ENCODE measurements at regions not wholly inside any gene's neighbourhood (a gene's known extent, or its start where the extent isn't known, plus 50 kb on each side); places are given as distances from the start of the nearest gene placed in this dataset.

GRCh38 chr1:58312461-58312860 is 234.1 kb downstream of the OMA1 start:
- DNase-seq (ENCODE audit: low read depth in 2 of 2) = no peak

GRCh38 chr1:58310881-58311280 is 235.6 kb downstream of the OMA1 start:
- DNase-seq (ENCODE audit: low read depth in 2 of 2) = no peak

- no peak for DNase-seq (ENCODE audit: low read depth in 2 of 2)
Measured at GRCh38 chr1:58310469-58310868, 236.1 kb downstream of the OMA1 start.

GRCh38 chr1:58308206-58308605 is 238.3 kb downstream of the OMA1 start:
- DNase-seq (ENCODE audit: low read depth in 2 of 2) = no peak

GRCh38 chr1:58307431-58307830 is 239.1 kb downstream of the OMA1 start:
- DNase-seq (ENCODE audit: low read depth in 2 of 2) = no peak

- DNase-seq (ENCODE audit: low read depth in 2 of 2) = no peak
Measured at GRCh38 chr1:58305622-58306021, 240.9 kb downstream of the OMA1 start.

GRCh38 chr1:58304346-58304975 is 242.1 kb downstream of the OMA1 start:
- DNase-seq (ENCODE audit: low read depth in 2 of 2) = no peak

GRCh38 chr1:58303841-58304240 is 242.7 kb downstream of the OMA1 start:
- DNase-seq (ENCODE audit: low read depth in 2 of 2) = no peak

- no peak for DNase-seq (ENCODE audit: low read depth in 2 of 2)
Measured at GRCh38 chr1:58293388-58293787, 253.1 kb downstream of the OMA1 start.

GRCh38 chr1:58290685-58291372 is 255.7 kb downstream of the OMA1 start:
- DNase-seq (ENCODE audit: low read depth in 2 of 2) = no peak

GRCh38 chr1:58288624-58289142 is 257.8 kb downstream of the OMA1 start:
- no peak for DNase-seq (ENCODE audit: low read depth in 2 of 2)

- DNase-seq (ENCODE audit: low read depth in 2 of 2) = no peak
Measured at GRCh38 chr1:58287894-58288623, 258.5 kb downstream of the OMA1 start.

- DNase-seq (ENCODE audit: low read depth in 2 of 2) = no peak
Measured at GRCh38 chr1:58284225-58284510, 262.4 kb downstream of the OMA1 start.

GRCh38 chr1:58283388-58284224 is 262.9 kb downstream of the OMA1 start:
- DNase-seq (ENCODE audit: low read depth in 2 of 2) = no peak

- DNase-seq (ENCODE audit: low read depth in 2 of 2) = no peak
Measured at GRCh38 chr1:58282623-58283387, 263.7 kb downstream of the OMA1 start.

- no peak for DNase-seq (ENCODE audit: low read depth in 2 of 2)
Measured at GRCh38 chr1:58266242-58266641, 280.3 kb downstream of the OMA1 start.

GRCh38 chr1:58264462-58264861 is 282.1 kb downstream of the OMA1 start:
- no peak for DNase-seq (ENCODE audit: low read depth in 2 of 2)

- DNase-seq (ENCODE audit: low read depth in 2 of 2) = no peak
Measured at GRCh38 chr1:58262702-58263101, 283.8 kb downstream of the OMA1 start.

- DNase-seq (ENCODE audit: low read depth in 2 of 2) = no peak
Measured at GRCh38 chr1:58258082-58258481, 288.4 kb downstream of the OMA1 start.

GRCh38 chr1:58257003-58257402 is 289.5 kb downstream of the OMA1 start:
- no peak for DNase-seq (ENCODE audit: low read depth in 2 of 2)

- no peak for DNase-seq (ENCODE audit: low read depth in 2 of 2)
Measured at GRCh38 chr1:58256546-58256945, 290.0 kb downstream of the OMA1 start.
